Caco-2 (cell line): ENCODE measurements at regions not wholly inside any gene's neighbourhood (a gene's known extent, or its start where the extent isn't known, plus 50 kb on each side); places are given as distances from the start of the nearest gene placed in this dataset.

Experiments
- BruUV-seq: library from RNA; stranded (reverse); fragments of 400-500 nt; replicated peaks from 2 replicates; lab custom pipeline; 2021; lab: Mats Ljungman, UMichigan
- CTCF ChIA-PET: fragments of 300-600 bp; sonication (Branson Sonifier 250); formaldehyde crosslinking; loops from one replicate; lab custom pipeline; 2022; ENCODE audit warnings: antibody characterized with exemption; lab: Charles Lee
- POLR2A ChIA-PET: fragments of 300-600 bp; sonication (Branson Sonifier 250); formaldehyde crosslinking; loops from one replicate; lab custom pipeline; 2022; ENCODE audit warnings: antibody characterized with exemption; lab: Charles Lee
- DNase-seq, 2 experiments: peaks; one replicate each; pipeline versions ENCODE4 v3.0.0 to v3.0.0-alpha.2; 2020 to 2022
- H3K27me3 ChIP-seq: replicated peaks from 2 replicates; pipeline ENCODE4 v1.6.0; 2011; ENCODE audit warnings: low read length; ENCODE audit not compliant: control insufficient read depth, insufficient read depth
- H3K36me3 ChIP-seq: 2 replicates; pipeline ENCODE4 v1.5.1; 2011; ENCODE audit warnings: low read length; ENCODE audit not compliant: control insufficient read depth, insufficient read depth
- H3K4me1 ChIP-seq: fragments of 250-450 bp; sonication (Bioruptor Pico); 2 replicates; pipeline ENCODE4 v1.5.1; 2020; ENCODE audit warnings: mild to moderate bottlenecking
- H3K4me3 ChIP-seq: 2 replicates; pipeline ENCODE4 v1.5.1; 2011; ENCODE audit warnings: low read depth, mild to moderate bottlenecking, control low read depth, low read length
- H3K9me3 ChIP-seq: fragments of 250-450 bp; sonication (Bioruptor Pico); 2 replicates; pipeline ENCODE4 v1.5.1; 2020; ENCODE audit warnings: mild to moderate bottlenecking, moderate library complexity
- H3K27ac Mint-ChIP-seq: one replicate; pipeline ENCODE4 v1.8.0; 2022; ENCODE audit warnings: mixed read lengths; ENCODE audit not compliant: unreplicated experiment
- H3K27me3 Mint-ChIP-seq: one replicate; pipeline ENCODE4 v1.8.0; 2022; ENCODE audit warnings: mixed read lengths; ENCODE audit not compliant: insufficient read depth, unreplicated experiment
- H3K36me3 Mint-ChIP-seq: one replicate; pipeline ENCODE4 v1.8.0; 2022; ENCODE audit warnings: mild to moderate bottlenecking, mixed read lengths; ENCODE audit not compliant: insufficient read depth, unreplicated experiment
- H3K4me1 Mint-ChIP-seq: one replicate; pipeline ENCODE4 v1.8.0; 2022; ENCODE audit warnings: low read depth, mixed read lengths; ENCODE audit not compliant: unreplicated experiment
- H3K4me3 Mint-ChIP-seq: one replicate; pipeline ENCODE4 v1.8.0; 2022; ENCODE audit warnings: mild to moderate bottlenecking, moderate library complexity, mixed read lengths; ENCODE audit not compliant: unreplicated experiment
- H3K9me3 Mint-ChIP-seq: one replicate; pipeline ENCODE4 v1.8.0; 2022; ENCODE audit warnings: mixed read lengths; ENCODE audit not compliant: unreplicated experiment
- intact Hi-C: fragments of 100-400 bp; cut with micrococcal nuclease; formaldehyde crosslinking; loops from one replicate; pipeline ENCODE4 v1.10.0; 2022; ENCODE audit not compliant: unreplicated experiment
- TF ChIP-seq, protein P1 (sequence below), 2 experiments: fragments of 200-600 bp in 1 of 2; IDR thresholded peaks; 1 replicate in 1 of 2; 2 replicates in 1 of 2; pipeline versions ENCODE4 v1.5.1 to v1.8.0; 2011 to 2022; ENCODE audit warnings: antibody characterized with exemption in 1 of 2, control low read depth in 1 of 2, inconsistent platforms in 1 of 2, low read depth in 1 of 2, low read length in 1 of 2, mild to moderate bottlenecking in 1 of 2, moderate library complexity in 1 of 2; ENCODE audit not compliant: insufficient read depth in 1 of 2, severe bottlenecking in 1 of 2, unreplicated experiment in 1 of 2

DNA sequence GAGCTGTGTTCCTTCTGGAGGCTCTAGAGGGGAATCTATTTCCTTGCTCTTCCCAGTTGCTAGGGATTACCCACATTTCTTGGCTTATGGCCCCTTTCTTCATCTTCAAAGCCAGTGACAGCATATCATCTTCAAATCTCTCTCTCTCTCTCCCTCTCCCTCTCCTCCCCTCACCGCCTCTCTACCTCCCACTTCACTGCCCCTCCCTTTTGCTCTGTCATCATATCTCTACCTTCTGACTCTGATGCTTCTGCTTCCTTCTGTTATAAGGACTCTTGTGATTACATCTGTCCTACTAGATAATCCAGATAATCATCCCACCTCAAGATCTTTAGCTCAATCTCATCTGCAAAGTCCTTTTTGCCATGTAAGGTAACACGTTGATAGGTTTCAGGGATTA lies 93.1 kb upstream of the TEX13D start:
- no peak overlapping the region for H3K4me3 Mint-ChIP-seq
- no peak for DNase-seq
- H3K27me3 Mint-ChIP-seq, result no peaks in the 10 kb centered on the region
- H3K9me3 Mint-ChIP-seq, result no peaks in the 10 kb centered on the region
- Histone ChIP-seq H3K36me3 (no peaks in the 10 kb centered on the region), H3K4me3 (no peak overlapping the region), H3K4me1 (no peaks in the 10 kb centered on the region), H3K27me3 (no peaks in the 10 kb centered on the region), H3K9me3 (no peaks in the 10 kb centered on the region)
- intact Hi-C loops, result no loop called here
- H3K4me1 Mint-ChIP-seq, result peaks cover 6% of the 10 kb centered on the region
- BruUV-seq, result no TSS peak
- TF ChIP-seq, protein P1, sequence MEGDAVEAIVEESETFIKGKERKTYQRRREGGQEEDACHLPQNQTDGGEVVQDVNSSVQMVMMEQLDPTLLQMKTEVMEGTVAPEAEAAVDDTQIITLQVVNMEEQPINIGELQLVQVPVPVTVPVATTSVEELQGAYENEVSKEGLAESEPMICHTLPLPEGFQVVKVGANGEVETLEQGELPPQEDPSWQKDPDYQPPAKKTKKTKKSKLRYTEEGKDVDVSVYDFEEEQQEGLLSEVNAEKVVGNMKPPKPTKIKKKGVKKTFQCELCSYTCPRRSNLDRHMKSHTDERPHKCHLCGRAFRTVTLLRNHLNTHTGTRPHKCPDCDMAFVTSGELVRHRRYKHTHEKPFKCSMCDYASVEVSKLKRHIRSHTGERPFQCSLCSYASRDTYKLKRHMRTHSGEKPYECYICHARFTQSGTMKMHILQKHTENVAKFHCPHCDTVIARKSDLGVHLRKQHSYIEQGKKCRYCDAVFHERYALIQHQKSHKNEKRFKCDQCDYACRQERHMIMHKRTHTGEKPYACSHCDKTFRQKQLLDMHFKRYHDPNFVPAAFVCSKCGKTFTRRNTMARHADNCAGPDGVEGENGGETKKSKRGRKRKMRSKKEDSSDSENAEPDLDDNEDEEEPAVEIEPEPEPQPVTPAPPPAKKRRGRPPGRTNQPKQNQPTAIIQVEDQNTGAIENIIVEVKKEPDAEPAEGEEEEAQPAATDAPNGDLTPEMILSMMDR (IDR thresholded peaks at IDR 0.05; ENCODE audit: insufficient read depth in 1 of 2, low read depth in 1 of 2, low read length in 1 of 2, severe bottlenecking in 1 of 2, unreplicated experiment in 1 of 2), result no peak
- ChIA-PET POLR2A (no interaction called here), CTCF (no interaction called here)
- no peaks in the 10 kb centered on the region for H3K36me3 Mint-ChIP-seq
- H3K27ac Mint-ChIP-seq, result no peak overlapping the region

DNA sequence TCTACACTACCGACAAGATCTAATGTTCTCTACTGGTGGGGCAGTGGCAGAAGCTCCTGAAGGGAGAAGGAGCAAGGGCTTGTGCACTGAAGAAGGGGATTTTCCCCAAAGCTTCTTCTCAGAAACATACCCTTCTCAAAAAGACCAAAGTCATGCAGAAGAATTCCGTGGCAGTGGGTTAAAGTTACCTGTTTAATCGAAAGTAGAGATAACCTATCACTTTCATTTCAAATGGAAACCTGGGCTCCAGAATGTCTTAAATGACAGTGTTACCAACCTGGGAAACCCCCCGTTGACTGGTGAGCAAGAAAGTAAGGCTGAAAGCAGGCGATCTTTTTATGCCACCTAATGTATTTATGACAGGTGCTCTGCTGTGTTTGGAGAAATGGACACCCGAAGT lies 92.5 kb upstream of the TEX13D start:
- POLR2A ChIA-PET, result no interaction called here
- Mint-ChIP-seq H3K36me3 (no peaks in the 10 kb centered on the region), H3K9me3 (no peaks in the 10 kb centered on the region), H3K27ac (no peak overlapping the region), H3K4me1 (peaks cover 6% of the 10 kb centered on the region), H3K4me3 (no peak overlapping the region), H3K27me3 (no peaks in the 10 kb centered on the region)
- Histone ChIP-seq H3K4me1 (no peaks in the 10 kb centered on the region), H3K4me3 (no peak overlapping the region), H3K36me3 (no peaks in the 10 kb centered on the region), H3K27me3 (no peaks in the 10 kb centered on the region), H3K9me3 (no peaks in the 10 kb centered on the region)
- intact Hi-C loops, result no loop called here
- TF ChIP-seq, protein P1 (IDR thresholded peaks at IDR 0.05; ENCODE audit: insufficient read depth in 1 of 2, low read depth in 1 of 2, low read length in 1 of 2, severe bottlenecking in 1 of 2, unreplicated experiment in 1 of 2), result no peak
- no TSS peak for BruUV-seq
- CTCF ChIA-PET, result no interaction called here
- no peak for DNase-seq

DNA sequence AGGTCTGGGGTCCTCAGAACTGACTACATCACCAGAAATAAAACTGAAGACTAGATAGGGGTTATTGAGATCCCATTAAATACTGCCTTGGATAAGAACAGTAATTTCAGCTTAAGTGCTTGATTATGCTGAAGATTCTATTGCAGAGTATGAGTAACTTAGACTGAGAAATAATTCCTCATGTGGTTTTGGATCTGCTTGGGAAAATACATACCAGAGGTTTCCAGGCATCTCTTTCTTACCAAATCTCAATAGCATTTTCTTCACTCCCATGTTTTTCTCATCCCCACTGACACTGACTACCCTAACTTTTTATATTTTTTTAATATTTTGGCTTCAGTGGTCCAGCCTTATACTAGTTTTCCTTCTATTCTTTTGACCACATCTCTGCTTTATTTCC lies 92.0 kb upstream of the TEX13D start:
- DNase-seq, result no peak
- ChIA-PET POLR2A (no interaction called here), CTCF (no interaction called here)
- intact Hi-C loops, result no loop called here
- H3K9me3 Mint-ChIP-seq, result no peaks in the 10 kb centered on the region
- no peaks in the 10 kb centered on the region for H3K27me3 Mint-ChIP-seq
- Histone ChIP-seq H3K4me3 (no peak overlapping the region), H3K27me3 (no peaks in the 10 kb centered on the region), H3K9me3 (no peaks in the 10 kb centered on the region), H3K4me1 (no peaks in the 10 kb centered on the region), H3K36me3 (no peaks in the 10 kb centered on the region)
- H3K27ac Mint-ChIP-seq, result no peak overlapping the region
- H3K4me1 Mint-ChIP-seq, result peaks cover 6% of the 10 kb centered on the region
- TF ChIP-seq, protein P1 (IDR thresholded peaks at IDR 0.05; ENCODE audit: insufficient read depth in 1 of 2, low read depth in 1 of 2, low read length in 1 of 2, severe bottlenecking in 1 of 2, unreplicated experiment in 1 of 2), result no peak
- no peaks in the 10 kb centered on the region for H3K36me3 Mint-ChIP-seq
- H3K4me3 Mint-ChIP-seq, result no peak overlapping the region
- no TSS peak for BruUV-seq
